CD4-positive, alpha-beta T cell treated with Interferon alpha-2 for 1 hour (primary cell): ENCODE measurements at regions not wholly inside any gene's neighbourhood (a gene's known extent, or its start where the extent isn't known, plus 50 kb on each side); places are given as distances from the start of the nearest gene placed in this dataset.

Experiments
- DNase-seq, 2 donors: peaks; one replicate each; pipeline ENCODE4 v3.0.0-alpha.2; 2020 to 2022

DNA sequence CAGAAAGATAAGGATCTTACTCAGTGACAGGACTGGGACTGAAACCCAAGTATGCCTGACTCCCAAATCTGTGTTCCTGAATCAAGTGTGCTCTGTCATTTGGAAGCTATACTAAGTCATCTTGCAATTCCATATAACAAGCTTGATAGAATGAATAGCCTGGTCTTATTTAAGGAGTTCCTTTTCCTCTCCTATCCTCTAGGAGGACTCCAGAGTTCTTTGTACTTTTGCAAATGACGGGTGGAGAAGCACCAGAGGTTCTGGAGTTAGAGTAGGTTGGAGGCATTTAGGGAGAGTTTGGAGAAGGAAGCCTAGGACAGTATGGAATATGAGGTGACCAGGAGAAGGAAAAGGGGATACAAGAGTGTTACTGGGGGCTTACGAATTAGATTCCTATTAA lies 92.9 kb upstream of the RCN1 start:
- DNase-seq: no peak

DNA sequence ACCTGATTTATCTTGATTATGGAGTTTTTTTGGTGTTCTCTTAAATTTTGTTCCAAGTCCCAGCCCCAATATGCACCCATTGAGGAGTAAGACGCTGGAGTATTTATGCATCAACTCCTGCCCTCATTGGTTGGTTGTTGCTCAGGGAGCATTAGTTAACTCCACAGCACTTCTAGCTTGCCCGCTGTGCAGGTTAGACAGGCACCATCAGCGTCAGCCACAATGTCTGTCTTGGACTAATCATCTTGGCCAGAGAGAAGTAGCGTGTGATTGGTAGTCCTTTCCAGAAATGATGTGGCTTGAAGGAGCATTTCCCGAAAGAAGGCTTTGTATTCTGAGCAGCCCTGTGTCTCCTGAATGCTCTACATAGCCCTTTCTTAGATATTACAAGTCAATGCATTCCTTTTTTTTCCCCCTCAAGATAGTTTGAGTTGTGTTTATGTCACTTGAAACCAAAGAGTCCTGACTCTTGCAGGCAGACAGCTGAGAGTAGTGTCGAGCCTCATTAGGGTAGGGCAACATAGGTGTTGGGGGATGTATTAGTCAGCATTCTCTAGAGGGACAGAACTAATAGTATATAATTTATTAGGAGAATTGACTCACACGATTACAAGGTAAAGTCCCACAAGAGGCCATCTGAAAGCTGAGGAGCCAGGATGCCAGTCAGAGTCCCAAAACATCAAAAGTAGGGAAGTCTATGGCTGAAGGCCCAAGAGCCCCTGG lies 94.6 kb upstream of the RCN1 start:
- no peak for DNase-seq

GRCh38 chr11:31995525-31996094 lies 95.3 kb upstream of the RCN1 start:
- DNase-seq: peak in 1 of 2 donors; percentile 53

DNA sequence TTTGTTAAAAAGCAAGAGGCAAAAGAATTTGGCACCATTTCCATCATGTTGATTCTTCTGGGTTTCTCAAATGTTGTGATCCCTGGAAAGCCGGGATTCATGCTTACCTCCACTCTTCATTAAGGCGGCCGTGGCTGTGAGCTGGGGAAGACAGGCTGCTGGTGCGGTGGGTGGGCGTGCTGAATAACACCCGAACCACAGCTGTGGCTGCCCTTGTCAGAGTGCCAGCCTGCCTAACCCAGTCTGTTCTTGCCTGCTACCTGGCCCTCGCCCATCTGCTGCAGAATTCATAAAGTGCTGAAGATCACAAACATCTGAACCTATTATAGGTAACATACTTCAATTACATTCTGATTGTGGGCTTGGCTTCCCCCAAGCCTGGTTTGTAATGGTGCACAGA lies 95.8 kb upstream of the RCN1 start:
- DNase-seq: peak in 1 of 2 donors; percentile 7

DNA sequence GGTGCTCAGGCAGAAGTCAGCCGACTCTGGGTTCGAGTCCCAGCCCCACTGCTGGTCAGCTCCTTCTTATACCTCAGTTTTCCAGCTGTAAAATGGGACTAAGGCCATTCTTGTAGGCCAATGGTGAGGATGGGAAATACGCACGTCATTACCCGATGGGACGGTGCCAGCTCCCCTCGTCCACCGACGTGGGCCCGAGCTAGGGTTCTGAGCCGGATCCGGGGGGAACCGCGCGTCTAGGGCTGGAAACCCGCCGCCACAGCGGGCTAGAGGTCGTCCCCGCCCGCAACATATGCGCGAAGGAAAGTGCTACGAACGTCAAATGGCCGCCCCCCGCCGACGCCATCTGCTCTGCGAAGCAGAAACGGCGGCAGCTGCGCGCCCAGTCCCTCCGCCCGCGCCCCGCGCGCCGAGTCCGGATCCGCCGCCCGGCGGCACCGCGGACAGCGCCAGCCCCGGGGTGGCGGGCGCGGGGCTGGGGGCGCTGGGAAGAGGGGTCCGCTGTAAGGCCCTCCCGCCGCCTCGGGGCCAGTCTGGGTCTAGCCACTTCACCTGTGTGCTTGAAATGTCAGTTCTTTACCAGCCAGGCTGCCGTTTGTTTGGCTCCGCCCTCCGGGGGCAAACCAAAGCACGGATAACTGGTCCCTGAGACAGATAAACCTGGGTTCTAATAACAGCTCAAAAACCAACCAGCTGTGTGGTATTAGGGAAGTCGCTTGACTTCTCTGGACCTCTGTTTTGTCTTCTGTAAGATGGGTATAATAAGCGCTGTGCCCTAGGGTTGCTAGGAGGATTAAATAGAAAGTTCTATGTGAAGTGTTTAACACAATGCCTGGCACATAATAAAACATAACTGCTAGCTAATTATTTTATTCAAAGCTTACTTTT lies 103.5 kb upstream of the RCN1 start:
- no peak for DNase-seq

- no peak for DNase-seq
These were observed 104.5 kb upstream of the RCN1 start for GRCh38 chr11:31986201-31986889.

- no peak for DNase-seq
These were observed 109.4 kb upstream of the RCN1 start for GRCh38 chr11:31981457-31981856.

DNA sequence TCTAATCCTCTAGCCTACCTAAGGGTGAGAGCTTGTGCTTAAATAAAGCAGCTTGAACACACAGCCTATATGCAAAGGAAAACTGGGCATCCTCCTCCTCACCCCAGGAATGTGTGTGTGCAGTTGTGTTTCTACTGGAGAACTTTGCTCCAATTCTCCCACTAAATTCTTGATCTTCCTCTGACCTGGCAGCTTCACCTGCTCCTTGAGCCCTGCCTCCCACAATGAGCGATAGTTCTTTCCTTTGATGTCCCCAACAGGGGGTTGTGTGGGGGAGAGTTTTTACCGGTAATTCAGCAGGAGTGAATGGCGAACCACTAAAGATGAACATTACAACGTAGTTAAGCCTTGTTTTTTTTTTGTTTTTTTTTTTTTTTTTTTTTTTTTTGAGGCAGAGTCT lies 113.5 kb upstream of the RCN1 start:
- DNase-seq: no peak

DNA sequence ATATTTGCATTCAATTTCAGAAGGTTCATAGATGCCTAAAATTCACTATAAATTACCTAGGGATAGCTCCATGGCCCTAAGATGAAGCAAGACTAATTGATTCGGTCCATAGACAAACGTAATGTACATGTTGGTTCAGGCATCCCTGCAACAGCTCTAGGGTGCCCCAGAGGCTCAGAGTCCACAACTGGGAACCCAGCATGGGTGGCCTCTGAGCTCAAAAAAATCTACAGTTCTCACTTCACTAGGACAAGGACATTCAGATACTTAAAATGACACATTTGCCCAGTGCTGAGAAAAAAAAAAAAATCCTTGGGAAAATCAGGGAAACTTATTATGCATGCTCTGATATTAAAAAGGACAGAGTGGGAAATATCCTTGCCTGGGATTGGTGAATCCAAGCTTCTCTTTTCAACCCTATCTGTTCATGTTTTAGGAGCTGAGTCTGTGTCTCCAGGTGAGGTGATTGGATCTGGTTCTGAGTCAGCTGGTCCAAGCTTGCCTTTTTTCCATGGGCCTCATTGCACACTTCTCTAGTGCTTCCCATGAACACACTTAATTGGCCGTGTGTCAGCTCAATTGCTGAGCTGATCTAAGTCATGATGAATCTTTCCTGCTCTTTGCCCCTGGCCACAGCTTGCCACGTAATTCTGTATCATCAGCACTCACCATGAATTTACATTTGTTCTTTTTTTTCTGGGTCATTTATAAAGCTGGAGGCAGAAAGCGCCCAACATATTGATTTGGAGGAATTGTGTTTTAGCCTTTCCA lies 116.3 kb upstream of the RCN1 start:
- DNase-seq: no peak

DNA sequence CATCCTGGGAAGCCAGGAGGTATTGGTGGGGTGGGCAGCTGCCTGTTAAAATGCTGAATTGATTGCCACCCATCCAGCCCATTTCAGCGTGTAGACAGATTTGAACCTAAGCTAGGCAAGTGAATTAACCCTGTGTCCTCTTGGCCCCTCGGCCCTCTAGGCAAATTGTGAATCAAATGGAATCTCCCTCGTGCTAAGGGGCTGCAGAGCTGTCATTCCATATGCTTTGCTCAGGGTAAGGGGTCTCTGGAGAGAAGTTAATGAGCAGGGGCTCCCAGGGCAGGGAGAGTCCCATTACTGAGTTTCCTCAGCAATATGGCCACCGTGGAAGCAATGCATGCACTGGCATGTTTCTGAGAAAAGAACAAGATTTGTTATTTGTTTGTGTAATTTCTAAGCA lies 117.7 kb upstream of the RCN1 start:
- no peak for DNase-seq

DNA sequence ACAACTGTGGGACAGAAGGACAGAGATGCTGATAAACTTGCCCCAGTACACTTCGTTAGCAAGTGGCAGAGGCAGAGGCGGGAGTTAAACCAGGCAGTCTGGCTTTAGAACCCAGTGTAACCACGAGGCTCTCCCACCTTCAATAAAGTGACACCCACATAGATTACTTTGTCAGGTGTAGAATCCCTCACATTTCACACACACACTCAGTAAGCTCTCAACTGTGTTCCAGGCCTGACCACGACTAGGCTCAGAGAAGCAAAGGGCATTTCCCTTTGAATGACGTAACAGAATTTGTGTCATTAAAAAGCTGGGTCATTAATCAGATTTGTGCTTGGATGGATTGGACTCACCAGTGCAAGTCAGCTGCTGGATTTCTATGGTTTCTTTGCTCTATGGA lies 118.3 kb upstream of the RCN1 start:
- DNase-seq: no peak

DNA sequence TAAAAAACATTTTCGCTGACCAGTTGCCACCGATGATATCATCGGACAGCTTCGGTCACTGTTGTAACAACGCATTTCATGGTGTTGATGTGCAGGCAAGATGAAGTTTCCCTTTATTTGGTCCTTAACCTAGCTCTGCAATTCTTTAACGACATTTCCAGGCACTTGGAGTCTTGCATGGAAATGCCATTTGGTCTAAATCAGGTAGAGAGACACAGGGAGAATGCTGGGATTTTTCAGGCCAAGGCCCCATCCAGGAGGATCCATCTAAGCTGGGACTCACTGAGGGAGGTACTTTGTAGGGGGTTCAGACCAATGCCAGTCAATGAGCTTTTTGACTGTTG lies 121.5 kb upstream of the RCN1 start:
- no peak for DNase-seq

- no peak for DNase-seq
These were observed 122.2 kb upstream of the RCN1 start for GRCh38 chr11:31968461-31969358.

- no peak for DNase-seq
These were observed 123.3 kb upstream of the RCN1 start for GRCh38 chr11:31967404-31968130.

DNA sequence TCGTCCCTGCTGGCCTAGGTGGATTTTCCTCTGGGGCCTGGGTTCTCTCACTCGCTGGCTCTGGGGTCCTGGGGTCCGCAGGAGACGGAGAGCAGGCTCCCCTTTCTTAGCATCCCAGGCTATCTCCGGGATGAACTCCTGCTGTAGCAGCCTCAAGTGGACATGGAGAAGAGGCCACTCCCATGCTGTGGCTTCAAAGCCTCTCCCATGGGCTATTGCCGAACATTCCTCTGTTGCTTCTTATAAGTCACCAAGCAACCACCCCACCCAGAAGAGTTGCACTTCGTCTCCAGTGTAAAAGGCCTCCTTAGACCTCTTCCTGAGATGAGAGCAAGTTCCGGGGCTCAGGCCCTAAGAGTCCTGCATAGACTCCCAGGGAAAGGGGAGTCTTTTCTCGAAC lies 124.0 kb upstream of the RCN1 start:
- no peak for DNase-seq

- no peak for DNase-seq
These were observed 126.7 kb upstream of the RCN1 start for GRCh38 chr11:31964181-31964580.

DNA sequence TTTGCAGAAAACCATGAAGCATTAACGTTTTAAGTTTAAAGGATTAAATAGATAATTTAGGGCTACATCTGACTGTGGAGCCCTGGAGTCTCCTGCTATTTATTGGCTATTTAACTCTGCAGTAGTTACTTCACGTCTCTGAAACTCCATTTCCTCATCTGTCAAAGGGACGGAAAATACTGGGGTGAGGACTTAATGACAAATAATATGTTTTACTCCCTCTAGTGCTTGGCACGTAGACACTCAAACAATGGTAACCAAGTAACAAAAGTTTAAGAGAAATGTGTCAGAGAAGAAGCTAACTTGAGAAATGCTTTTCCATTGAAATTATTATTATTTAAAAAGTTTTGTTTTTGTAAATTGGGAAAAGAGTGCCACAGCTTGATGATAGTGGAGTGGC lies 130.7 kb upstream of the RCN1 start:
- DNase-seq: no peak

DNA sequence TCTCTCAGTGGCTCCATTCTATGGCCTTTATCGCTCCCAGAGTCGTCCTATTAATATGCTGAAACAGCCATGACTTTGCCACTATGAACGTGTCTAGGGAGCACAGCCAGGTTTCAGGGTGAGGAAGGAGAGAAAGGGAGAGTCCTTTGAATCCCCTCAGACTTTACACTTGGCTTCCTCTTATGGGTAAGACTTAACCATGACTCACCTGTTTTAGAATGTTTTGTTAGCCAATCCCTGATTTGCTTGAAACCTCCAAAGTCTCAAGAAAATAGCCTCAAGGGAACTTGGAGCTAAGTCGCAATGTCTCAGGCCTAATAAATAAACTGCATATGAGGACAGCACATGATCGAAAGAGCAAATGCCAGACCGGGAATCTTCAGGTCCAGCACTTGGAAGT lies 131.2 kb upstream of the RCN1 start:
- DNase-seq: no peak

DNA sequence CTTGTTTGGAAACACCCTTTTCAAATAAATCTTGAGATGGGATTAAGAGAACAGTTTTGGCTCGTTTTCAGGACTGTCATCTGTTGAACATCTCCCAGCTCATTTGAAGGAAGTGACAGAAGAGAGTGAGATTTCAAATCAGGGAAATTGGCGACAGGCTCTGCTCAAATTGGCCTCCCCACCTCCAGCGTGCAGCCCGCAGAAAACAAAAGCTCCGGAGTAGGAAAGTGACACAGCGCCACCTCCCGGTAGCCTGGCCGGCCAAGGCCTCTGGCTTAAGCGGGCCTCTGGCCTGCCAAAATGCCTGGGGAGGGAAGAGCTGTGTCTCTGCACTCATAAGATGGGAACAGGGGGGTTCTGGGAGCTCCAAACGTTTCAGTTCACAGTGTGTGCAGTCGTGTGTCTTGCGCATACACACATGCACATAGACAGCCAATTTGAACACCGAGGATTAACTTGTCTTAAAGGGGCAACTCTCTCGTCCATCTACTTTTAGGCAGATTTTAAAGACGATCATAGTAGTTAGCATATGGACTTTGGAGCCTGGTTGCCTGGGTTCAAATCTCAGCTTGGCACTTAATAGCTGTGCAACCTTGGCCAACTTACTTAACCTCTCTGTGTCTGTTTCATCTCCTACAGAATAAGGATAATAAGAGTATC lies 132.7 kb upstream of the RCN1 start:
- peak; percentile 6 to 50 for DNase-seq

DNA sequence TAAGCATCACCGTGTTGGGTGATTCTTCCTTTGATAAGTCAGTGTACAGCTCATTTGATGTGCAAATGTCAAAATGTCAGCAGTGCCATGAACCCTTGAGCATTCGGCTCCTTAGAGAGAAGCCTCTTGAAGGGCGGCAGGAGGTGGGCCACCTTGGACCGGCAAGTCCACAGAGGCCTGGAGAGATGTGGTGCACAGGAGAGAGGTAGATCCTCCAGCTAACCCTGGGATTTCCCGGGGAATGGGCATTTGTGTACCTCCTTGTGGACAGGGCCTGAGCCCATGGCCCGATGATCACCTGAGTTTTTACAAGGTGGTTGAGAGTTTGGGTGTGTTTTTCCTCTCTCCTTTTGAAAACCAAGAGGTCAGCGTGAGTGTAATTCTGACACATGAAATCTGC lies 133.2 kb upstream of the RCN1 start:
- DNase-seq: no peak
